ENCODE measurements at regions not wholly inside any gene's neighbourhood (a gene's known extent, or its start where the extent isn't known, plus 50 kb on each side); places are given as distances from the start of the nearest gene placed in this dataset.

DNA sequence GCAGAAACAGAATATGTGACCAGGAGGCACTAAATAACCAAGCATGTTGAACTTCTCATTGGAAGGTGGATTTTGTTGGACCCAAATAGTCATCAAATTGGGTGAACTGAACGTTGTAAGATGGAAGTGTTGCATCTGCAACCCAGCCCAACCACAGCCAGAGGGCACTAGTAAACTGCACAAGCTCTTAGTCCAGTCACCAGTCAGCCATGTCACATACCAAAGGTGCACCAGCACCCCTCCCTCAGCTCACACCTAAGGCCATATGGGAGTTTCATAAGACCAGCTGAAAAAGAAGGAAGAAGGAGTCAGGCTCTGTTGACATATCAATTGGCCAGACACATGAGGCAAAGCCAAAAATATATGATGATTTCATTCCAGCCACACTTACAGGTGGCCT lies 481.7 kb upstream of the NR5A2 start:
- TF ChIP-seq, protein P1, sequence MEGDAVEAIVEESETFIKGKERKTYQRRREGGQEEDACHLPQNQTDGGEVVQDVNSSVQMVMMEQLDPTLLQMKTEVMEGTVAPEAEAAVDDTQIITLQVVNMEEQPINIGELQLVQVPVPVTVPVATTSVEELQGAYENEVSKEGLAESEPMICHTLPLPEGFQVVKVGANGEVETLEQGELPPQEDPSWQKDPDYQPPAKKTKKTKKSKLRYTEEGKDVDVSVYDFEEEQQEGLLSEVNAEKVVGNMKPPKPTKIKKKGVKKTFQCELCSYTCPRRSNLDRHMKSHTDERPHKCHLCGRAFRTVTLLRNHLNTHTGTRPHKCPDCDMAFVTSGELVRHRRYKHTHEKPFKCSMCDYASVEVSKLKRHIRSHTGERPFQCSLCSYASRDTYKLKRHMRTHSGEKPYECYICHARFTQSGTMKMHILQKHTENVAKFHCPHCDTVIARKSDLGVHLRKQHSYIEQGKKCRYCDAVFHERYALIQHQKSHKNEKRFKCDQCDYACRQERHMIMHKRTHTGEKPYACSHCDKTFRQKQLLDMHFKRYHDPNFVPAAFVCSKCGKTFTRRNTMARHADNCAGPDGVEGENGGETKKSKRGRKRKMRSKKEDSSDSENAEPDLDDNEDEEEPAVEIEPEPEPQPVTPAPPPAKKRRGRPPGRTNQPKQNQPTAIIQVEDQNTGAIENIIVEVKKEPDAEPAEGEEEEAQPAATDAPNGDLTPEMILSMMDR (IDR thresholded peaks at IDR 0.05; ENCODE audit: insufficient read depth, low read length, poor library complexity, severe bottlenecking) = no peak
- no peak for TF ChIP-seq EZH2phosphoT487 (conservative IDR thresholded peaks at IDR 0.05; ENCODE audit: low read length)
